IMR-90 (cell line): ENCODE measurements at regions not wholly inside any gene's neighbourhood (a gene's known extent, or its start where the extent isn't known, plus 50 kb on each side); places are given as distances from the start of the nearest gene placed in this dataset.
A peak's percentile ranks its signal among the peaks of the same experiment; 100 is the strongest.

Experiments
- ATAC-seq: fragments of 200-7000 bp; cut with Tn5 transposase; 2 replicates; pipeline ENCODE4 v1.9.1; 2020; ENCODE audit warnings: low read depth, mild to moderate bottlenecking, moderate library complexity
- BruUV-seq: library from RNA; stranded (reverse); fragments of 400-500 nt; replicated peaks from 2 replicates; lab custom pipeline; 2021; lab: Mats Ljungman, UMichigan
- CTCF ChIA-PET: fragments of 300-600 bp; formaldehyde crosslinking; extraction: SDS; loops from one replicate; lab custom pipeline; 2021; ENCODE audit warnings: antibody characterized with exemption; lab: Yijun Ruan, JAX
- POLR2A ChIA-PET: fragments of 300-600 bp; sonication (Branson Sonifier 250); formaldehyde crosslinking; loops from one replicate; lab custom pipeline; 2022; ENCODE audit warnings: antibody characterized with exemption; ENCODE audit not compliant: unreplicated experiment; lab: Charles Lee
- DNase-seq: peaks from one replicate; pipeline ENCODE4 v3.0.0; 2013
- H2AFZ ChIP-seq: replicated peaks from 2 replicates; pipeline ENCODE3; 2013; ENCODE audit warnings: low read length, mild to moderate bottlenecking; ENCODE audit not compliant: poor library complexity
- H2AK5ac ChIP-seq: 2 replicates; pipeline ENCODE4 v1.6.1; 2013; ENCODE audit warnings: low read depth, low read length, inconsistent platforms
- H2AK9ac ChIP-seq: replicated peaks from 2 replicates; pipeline ENCODE3; 2013; ENCODE audit warnings: mild to moderate bottlenecking, low read depth, low read length, moderate library complexity; ENCODE audit not compliant: poor library complexity
- H2BK120ac ChIP-seq: 2 replicates; pipeline ENCODE4 v1.6.1; 2013; ENCODE audit warnings: low read depth, low read length, inconsistent platforms
- H2BK15ac ChIP-seq: 3 replicates; pipeline ENCODE4 v1.6.1; 2013; ENCODE audit warnings: low read depth, low read length, inconsistent platforms
- H2BK20ac ChIP-seq: 2 replicates; pipeline ENCODE4 v1.6.1; 2013; ENCODE audit warnings: low read depth, mild to moderate bottlenecking, inconsistent platforms, low read length, moderate library complexity
- H2BK5ac ChIP-seq: 2 replicates; pipeline ENCODE4 v1.6.1; 2013; ENCODE audit warnings: mild to moderate bottlenecking, low read depth, low read length, inconsistent platforms; ENCODE audit not compliant: poor library complexity, severe bottlenecking
- H3K14ac ChIP-seq: replicated peaks from 2 replicates; pipeline ENCODE4 v1.6.1; 2013; ENCODE audit warnings: low read depth, low read length, inconsistent platforms
- H3K18ac ChIP-seq: 2 replicates; pipeline ENCODE4 v1.6.1; 2013; ENCODE audit warnings: low read depth, low read length, control low read depth
- H3K23ac ChIP-seq: 2 replicates; pipeline ENCODE4 v1.6.1; 2013; ENCODE audit warnings: low read depth, low read length, inconsistent platforms
- H3K27ac ChIP-seq: 2 replicates; pipeline ENCODE4 v1.5.1; 2013; ENCODE audit warnings: mild to moderate bottlenecking, control low read depth, low read length; ENCODE audit not compliant: insufficient read depth
- H3K27me3 ChIP-seq: 2 replicates; pipeline ENCODE4 v1.6.1; 2013; ENCODE audit warnings: low read length; ENCODE audit not compliant: control insufficient read depth, insufficient read depth
- H3K36me3 ChIP-seq: 2 replicates; pipeline ENCODE4 v1.6.1; 2013; ENCODE audit warnings: low read length, mixed read lengths; ENCODE audit not compliant: control insufficient read depth, insufficient read depth
- H3K4ac ChIP-seq: 2 replicates; pipeline ENCODE4 v1.6.1; 2013; ENCODE audit warnings: low read depth, low read length, inconsistent platforms
- H3K4me1 ChIP-seq: 2 replicates; pipeline ENCODE4 v1.6.1; 2013; ENCODE audit warnings: low read length, mixed read lengths; ENCODE audit not compliant: control insufficient read depth, insufficient read depth
- H3K4me2 ChIP-seq: 2 replicates; pipeline ENCODE4 v1.6.1; 2013; ENCODE audit warnings: low read depth, mild to moderate bottlenecking, control low read depth, low read length, moderate library complexity
- H3K4me3 ChIP-seq: 2 replicates; pipeline ENCODE4 v1.5.1; 2013; ENCODE audit warnings: low read depth, mild to moderate bottlenecking, control low read depth, low read length, moderate library complexity; ENCODE audit not compliant: insufficient read depth
- H3K56ac ChIP-seq: 2 replicates; pipeline ENCODE4 v1.6.1; 2013; ENCODE audit warnings: low read length, inconsistent platforms; ENCODE audit not compliant: insufficient read depth; ENCODE audit errors: extremely low read depth
- H3K79me1 ChIP-seq, 2 experiments: 2 replicates each; pipeline ENCODE4 v1.6.1; 2013; ENCODE audit warnings: low read length in 2 of 2, inconsistent platforms in 1 of 2, low read depth in 1 of 2
- H3K9ac ChIP-seq: 2 replicates; pipeline ENCODE4 v1.6.1; 2013; ENCODE audit warnings: low read depth, low read length, control low read depth
- H3K9me1 ChIP-seq: 2 replicates; pipeline ENCODE4 v1.6.1; 2013; ENCODE audit warnings: low read length, inconsistent platforms; ENCODE audit not compliant: insufficient read depth
- H3K9me3 ChIP-seq: 2 replicates; pipeline ENCODE4 v1.6.1; 2013; ENCODE audit warnings: low read length; ENCODE audit not compliant: control insufficient read depth, insufficient read depth
- H4K20me1 ChIP-seq: 2 replicates; pipeline ENCODE4 v1.6.1; 2013; ENCODE audit warnings: low read length, inconsistent platforms; ENCODE audit not compliant: insufficient read depth
- H4K5ac ChIP-seq: 2 replicates; pipeline ENCODE4 v1.6.1; 2013; ENCODE audit warnings: mild to moderate bottlenecking, low read depth, low read length, control low read depth
- H4K8ac ChIP-seq, 2 experiments: 2 replicates each; pipeline ENCODE4 v1.6.1; 2013; ENCODE audit warnings: low read depth in 2 of 2, low read length in 2 of 2, control low read depth in 1 of 2, inconsistent platforms in 1 of 2
- H4K91ac ChIP-seq: 2 replicates; pipeline ENCODE4 v1.6.1; 2013; ENCODE audit warnings: low read depth, low read length, inconsistent platforms; ENCODE audit not compliant: insufficient read depth
- MXI1 ChIP-seq: IDR thresholded peaks from 2 replicates; pipeline ENCODE4 v1.6.1; 2012; ENCODE audit warnings: low read depth, mild to moderate bottlenecking, low read length, moderate library complexity, borderline replicate concordance
- RCOR1 ChIP-seq: IDR thresholded peaks from 2 replicates; pipeline ENCODE4 v1.6.1; 2012; ENCODE audit warnings: mild to moderate bottlenecking, low read length, improper control_type of control experiment; ENCODE audit not compliant: insufficient replicate concordance
- WGBS, 2 experiments: methylation state at CpG; one replicate each; pipeline versions ENCODE4 v1.1.5 to v1.1.7; 2013; ENCODE audit warnings: missing lambda C conversion rate in 2 of 2; ENCODE audit not compliant: insufficient read length in 1 of 2; ENCODE audit errors: extremely low coverage in 2 of 2; 5-methylcytosine and 5-hydroxymethylcytosine counted together
- dilution Hi-C: fragments of 300-500 bp; cut with HindIII; formaldehyde crosslinking; loops from one replicate; pipeline ENCODE4 v1.14.3; 2018; ENCODE audit warnings: low sequenced_read_pairs; ENCODE audit not compliant: unreplicated experiment
- in situ Hi-C: fragments of 300-500 bp; cut with MboI; formaldehyde crosslinking; loops from 3 replicates; pipeline ENCODE4 v1.14.3; 2019; ENCODE audit warnings: low sequenced_read_pairs, inconsistent platforms, mixed read lengths
- intact Hi-C: fragments of 100-400 bp; cut with micrococcal nuclease; formaldehyde crosslinking; loops from 2 replicates; pipeline ENCODE4 v1.10.0; 2022

- Histone ChIP-seq H2AK5ac (peak overlapping the region; percentile 13), H4K8ac (no peak overlapping the region), H3K23ac (no peak overlapping the region), H2AFZ (no peak overlapping the region), H3K27me3 (no peaks in the 10 kb centered on the region), H3K4me1 (peaks cover 29% of the 10 kb centered on the region), H4K5ac (no peak overlapping the region), H3K4ac (peak overlapping the region; percentile 11; the same call in 1 of the 2 replicates), H4K20me1 (no peaks in the 10 kb centered on the region), H2BK15ac (peak overlapping the region; percentile 15; the same call in 1 of the 3 replicates), H3K36me3 (no peaks in the 10 kb centered on the region), H3K9me1 (peaks cover 32% of the 10 kb centered on the region), H2BK20ac (peak overlapping the region; percentile 32), H2BK120ac (no peak overlapping the region), H2AK9ac (no peak overlapping the region), H3K9me3 (no peaks in the 10 kb centered on the region), H3K9ac (no peak overlapping the region), H3K14ac (no peak overlapping the region), H3K4me3 (no peak overlapping the region), H3K27ac (no peak overlapping the region), H3K4me2 (no peak overlapping the region), H3K56ac (no peak overlapping the region), H2BK5ac (no peak overlapping the region), H3K18ac (no peak overlapping the region), H3K79me1 (peaks cover 0 to 20% of the 10 kb centered on the region in 2 experiments; a peak in 2 of 4 replicates), H4K91ac (no peak overlapping the region)
- POLR2A ChIA-PET, result interaction anchor here (0.6 kb wide), 1 partner anchor 151 kb away, joined by 3 read pairs; no protein-coding TSS in a partner anchor
- ATAC-seq, result no peak
- DNase-seq, result no peak
- in situ Hi-C loops (no loop called here), intact Hi-C loops (no loop called here), dilution Hi-C loops (no loop called here)
- no TSS peak for BruUV-seq
- CTCF ChIA-PET, result interaction anchor here (0.6 kb wide), 1 partner anchor 262 kb away, joined by 3 read pairs; no protein-coding TSS in a partner anchor
- TF ChIP-seq RCOR1 (no peak), MXI1 (no peak)
- WGBS, 2 experiments, result no CpG with 5 or more reads among the region's 7 CpGs
Observed at GRCh38 chr20:50317116-50317515, 126.5 kb downstream of the CEBPB start.
